Transverse colon (tissue), 4 donors: ENCODE measurements at regions not wholly inside any gene's neighbourhood (a gene's known extent, or its start where the extent isn't known, plus 50 kb on each side); places are given as distances from the start of the nearest gene placed in this dataset.

Experiments
- DNase-seq: peaks from one replicate; pipeline ENCODE4 v3.0.0-alpha.2; 2019
- H3K27ac ChIP-seq, 4 donors: fragments of 200-600 bp; sonication (generic); 2 replicates each; pipeline ENCODE4 v1.5.1; 2016 to 2018; ENCODE audit warnings: inconsistent platforms in 4 of 4
- H3K27me3 ChIP-seq: fragments of 200-600 bp; sonication (generic); 2 replicates; pipeline ENCODE4 v1.5.1; 2017; ENCODE audit warnings: inconsistent platforms
- H3K36me3 ChIP-seq, 4 donors: fragments of 200-600 bp; sonication (generic); 2 replicates each; pipeline ENCODE4 v1.5.1; 2017 to 2019; ENCODE audit warnings: inconsistent platforms in 4 of 4
- H3K4me1 ChIP-seq, 4 donors: fragments of 200-600 bp; sonication (generic); 2 replicates each; pipeline ENCODE4 v1.5.1; 2017 to 2020; ENCODE audit warnings: inconsistent platforms in 4 of 4
- H3K4me3 ChIP-seq, 4 donors: fragments of 200-600 bp; sonication (generic); 1 replicate in 1 of 4; 2 replicates in 3 of 4; pipeline versions ENCODE4 v1.5.1 to v1.6.1; 2017 to 2019; ENCODE audit warnings: inconsistent platforms in 4 of 4
- H3K9me3 ChIP-seq, 2 donors: fragments of 200-600 bp; sonication (generic); 2 replicates each; pipeline ENCODE4 v1.5.1; 2017 to 2019; ENCODE audit warnings: inconsistent platforms in 2 of 2
- EP300 ChIP-seq: sonication (generic); formaldehyde crosslinking; IDR thresholded peaks from one replicate; pipeline ENCODE4 v1.6.1; 2017; ENCODE audit warnings: antibody characterized with exemption, low read depth
- POLR2A ChIP-seq: fragments of 450-650 bp; IDR thresholded peaks from one replicate; pipeline ENCODE4 v1.6.1; 2016; ENCODE audit warnings: antibody characterized with exemption, mild to moderate bottlenecking, moderate library complexity
- POLR2AphosphoS5 ChIP-seq, 3 donors: sonication (generic); formaldehyde crosslinking; IDR thresholded peaks; one replicate each; pipeline ENCODE4 v1.6.1; 2016; ENCODE audit warnings: antibody characterized with exemption in 3 of 3
- WGBS, 2 donors: methylation state at CpG; one replicate each; pipeline ENCODE4 v1.1.5; 2018; ENCODE audit warnings: low coverage in 1 of 2; 5-methylcytosine and 5-hydroxymethylcytosine counted together
- in situ Hi-C, 4 donors: fragments of 200-750 bp; cut with MboI; loops; one replicate each; pipeline versions ENCODE4 v1.15.0 to v1.15.1; 2017; ENCODE audit warnings: low sequenced_read_pairs in 3 of 4, low pct_ligation_motif_present in 1 of 4, low pct_unique_long_range_greater_than_20kb in 1 of 4
- intact Hi-C: fragments of 100-400 bp; cut with DNase I; formaldehyde crosslinking; loops from one replicate; pipeline ENCODE4 v1.15.1; 2023; ENCODE audit warnings: low total_unique reads
- TF ChIP-seq, protein P1 (sequence below), 5 experiments: fragments of 200-600 bp in 3 of 5; fragments of 450-650 bp in 2 of 5; sonication (generic) in 3 of 5; IDR thresholded peaks; 1 replicate in 2 of 5; 2 replicates in 3 of 5; pipeline ENCODE4 v1.5.1; 2016 to 2017; ENCODE audit warnings: antibody characterized with exemption in 5 of 5, inconsistent platforms in 3 of 5, mild to moderate bottlenecking in 2 of 5, moderate library complexity in 1 of 5

DNA sequence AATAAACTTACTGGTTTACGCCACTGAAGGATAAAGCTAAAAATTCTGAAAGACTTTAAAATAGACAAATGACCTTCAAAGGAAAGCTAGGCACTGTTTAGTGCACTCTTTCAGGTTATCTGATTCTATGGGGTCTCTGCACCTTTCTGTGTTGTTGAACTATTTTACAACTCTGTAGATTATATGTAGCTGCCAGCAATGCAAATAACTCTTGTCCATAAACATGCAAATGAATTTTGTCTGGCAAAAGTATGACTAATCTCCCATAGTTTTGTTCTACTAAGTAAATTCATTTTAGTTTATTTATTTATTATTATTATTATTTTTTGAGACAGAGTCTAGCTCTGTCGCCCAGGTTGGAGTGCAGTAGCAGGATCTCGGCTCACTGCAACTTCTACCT lies 266.3 kb upstream of the CCDC196 start:
- no peaks in the 10 kb centered on the region for H3K4me1 ChIP-seq
- TF ChIP-seq, protein P1, sequence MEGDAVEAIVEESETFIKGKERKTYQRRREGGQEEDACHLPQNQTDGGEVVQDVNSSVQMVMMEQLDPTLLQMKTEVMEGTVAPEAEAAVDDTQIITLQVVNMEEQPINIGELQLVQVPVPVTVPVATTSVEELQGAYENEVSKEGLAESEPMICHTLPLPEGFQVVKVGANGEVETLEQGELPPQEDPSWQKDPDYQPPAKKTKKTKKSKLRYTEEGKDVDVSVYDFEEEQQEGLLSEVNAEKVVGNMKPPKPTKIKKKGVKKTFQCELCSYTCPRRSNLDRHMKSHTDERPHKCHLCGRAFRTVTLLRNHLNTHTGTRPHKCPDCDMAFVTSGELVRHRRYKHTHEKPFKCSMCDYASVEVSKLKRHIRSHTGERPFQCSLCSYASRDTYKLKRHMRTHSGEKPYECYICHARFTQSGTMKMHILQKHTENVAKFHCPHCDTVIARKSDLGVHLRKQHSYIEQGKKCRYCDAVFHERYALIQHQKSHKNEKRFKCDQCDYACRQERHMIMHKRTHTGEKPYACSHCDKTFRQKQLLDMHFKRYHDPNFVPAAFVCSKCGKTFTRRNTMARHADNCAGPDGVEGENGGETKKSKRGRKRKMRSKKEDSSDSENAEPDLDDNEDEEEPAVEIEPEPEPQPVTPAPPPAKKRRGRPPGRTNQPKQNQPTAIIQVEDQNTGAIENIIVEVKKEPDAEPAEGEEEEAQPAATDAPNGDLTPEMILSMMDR (IDR thresholded peaks at IDR 0.05), result no peak
- TF ChIP-seq POLR2A, result no peak
- H3K9me3 ChIP-seq, result peaks cover 0 to 3% of the 10 kb centered on the region in 2 donors
- no peaks in the 10 kb centered on the region for H3K36me3 ChIP-seq
- no peak for DNase-seq
- intact Hi-C loops, result no loop called here
- no peaks in the 10 kb centered on the region for H3K27me3 ChIP-seq
- whole genome bisulfite sequencing, 2 donors, result 79 to 96% methylated on average over 3 of the region's 3 CpGs
- in situ Hi-C loops, result no loop called here
- H3K4me3 ChIP-seq, result no peak overlapping the region
- no peak overlapping the region for H3K27ac ChIP-seq

DNA sequence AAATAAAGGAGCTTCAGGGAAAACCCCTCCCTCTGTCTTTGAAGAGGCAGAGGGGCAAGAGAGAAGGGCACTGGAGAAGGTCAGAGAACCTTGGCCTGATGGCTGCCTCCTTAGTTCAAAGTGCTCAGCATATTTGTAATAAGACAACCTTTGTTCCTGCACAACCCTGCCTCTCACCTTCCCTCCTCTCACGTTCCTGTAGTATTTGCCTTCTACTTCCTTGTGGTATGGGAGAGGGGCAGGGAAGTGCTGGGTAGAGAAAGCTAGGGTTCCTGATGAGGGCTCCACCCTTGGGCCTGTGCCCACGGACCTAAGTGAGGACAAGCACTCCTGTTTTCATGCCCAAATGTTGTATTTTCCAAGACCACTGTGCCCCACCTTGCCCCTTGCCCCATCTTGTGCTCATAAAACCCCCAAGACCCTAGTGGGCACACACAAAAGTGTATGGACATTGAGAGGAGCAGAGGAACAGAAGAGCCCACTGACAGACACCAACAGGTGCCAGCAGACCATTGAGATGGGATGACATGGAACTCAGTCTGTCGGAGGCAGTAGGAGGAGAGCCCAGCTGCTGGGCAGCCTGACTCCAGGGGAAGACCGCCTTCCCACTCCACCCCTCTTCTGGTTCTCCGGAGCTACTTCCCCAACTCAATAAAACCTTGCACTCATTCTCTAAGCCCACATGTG lies 261.5 kb upstream of the CCDC196 start:
- intact Hi-C loops (no loop called here), in situ Hi-C loops (no loop called here)
- TF ChIP-seq EP300 (no peak), POLR2A (no peak), POLR2AphosphoS5 (IDR thresholded peaks at IDR 0.05) (no peak)
- TF ChIP-seq, protein P1 (IDR thresholded peaks at IDR 0.05), result no peak
- no peak for DNase-seq
- H3K27me3 ChIP-seq, result no peaks in the 10 kb centered on the region
- 76 to 100% methylated on average over 1 to 5 of the region's 5 CpGs for WGBS, 2 donors
- H3K4me1 ChIP-seq, result no peaks in the 10 kb centered on the region
- no peak overlapping the region for H3K27ac ChIP-seq
- H3K4me3 ChIP-seq, result no peak overlapping the region
- H3K9me3 ChIP-seq, result no peaks in the 10 kb centered on the region
- H3K36me3 ChIP-seq, result no peaks in the 10 kb centered on the region

DNA sequence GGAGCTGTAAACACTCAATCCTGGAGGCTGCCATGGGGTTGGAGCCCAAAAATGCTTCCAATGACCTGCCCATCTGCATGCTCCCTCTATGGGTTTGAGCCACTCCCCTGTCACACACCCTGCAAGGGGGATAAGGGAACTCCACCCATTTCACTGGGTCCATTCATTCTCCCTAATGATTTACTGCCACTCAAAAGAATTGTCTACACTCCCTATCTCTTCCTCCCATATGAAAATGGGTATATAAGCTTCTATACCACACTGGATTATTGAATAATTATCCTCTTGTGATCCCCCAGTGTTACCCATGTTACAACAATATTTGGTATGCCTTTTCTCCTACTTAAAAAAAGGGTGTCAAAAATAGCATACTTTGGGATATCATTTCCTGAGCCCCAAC lies 260.8 kb upstream of the CCDC196 start:
- no peaks in the 10 kb centered on the region for H3K36me3 ChIP-seq
- in situ Hi-C loops, result no loop called here
- DNase-seq, result no peak
- no peaks in the 10 kb centered on the region for H3K4me1 ChIP-seq
- no peaks in the 10 kb centered on the region for H3K27me3 ChIP-seq
- H3K27ac ChIP-seq, result no peak overlapping the region
- H3K9me3 ChIP-seq, result no peaks in the 10 kb centered on the region
- intact Hi-C loops, result no loop called here
- TF ChIP-seq EP300, result no peak
- TF ChIP-seq POLR2AphosphoS5 (IDR thresholded peaks at IDR 0.05), result no peak
- TF ChIP-seq POLR2A, result no peak
- TF ChIP-seq, protein P1 (IDR thresholded peaks at IDR 0.05), result no peak
- H3K4me3 ChIP-seq, result no peak overlapping the region

DNA sequence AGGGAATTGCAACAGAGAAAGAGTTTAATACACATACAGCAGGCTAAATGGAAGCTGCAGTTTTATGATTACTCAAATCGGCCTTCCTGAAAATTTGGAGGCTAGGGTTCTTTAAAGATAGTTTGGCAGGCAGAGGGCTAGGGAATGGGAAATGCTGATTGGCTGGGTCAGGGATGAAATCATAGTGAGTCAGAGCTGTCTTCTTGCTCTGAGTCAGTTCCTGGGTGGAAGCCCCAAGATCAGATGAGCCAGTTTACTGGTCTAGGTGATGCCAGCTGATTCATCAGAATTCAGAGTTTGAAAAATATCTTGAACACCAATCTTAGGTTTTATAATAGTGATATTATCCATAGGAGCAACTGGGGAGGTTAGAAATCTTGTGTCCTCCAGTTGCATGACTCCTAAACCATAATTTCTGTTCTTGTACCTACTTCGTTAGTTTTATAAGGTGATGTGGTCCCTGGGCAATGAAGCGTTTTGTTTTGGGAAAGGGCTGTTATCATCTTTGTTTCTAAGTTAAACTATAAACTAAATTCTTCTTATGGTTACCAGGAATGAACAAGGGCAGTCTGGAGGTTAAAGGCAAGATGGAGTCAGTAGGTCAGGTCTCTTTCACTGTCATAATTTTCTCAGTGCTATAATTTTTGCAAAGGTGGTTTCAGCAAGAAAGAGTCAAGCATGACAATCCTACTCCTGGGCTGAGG lies 257.8 kb upstream of the CCDC196 start:
- in situ Hi-C loops, result no loop called here
- no peaks in the 10 kb centered on the region for H3K9me3 ChIP-seq
- no peak for DNase-seq
- no peaks in the 10 kb centered on the region for H3K36me3 ChIP-seq
- H3K27me3 ChIP-seq, result no peaks in the 10 kb centered on the region
- no peak overlapping the region for H3K4me3 ChIP-seq
- H3K27ac ChIP-seq, result no peak overlapping the region
- intact Hi-C loops, result no loop called here
- TF ChIP-seq POLR2A (no peak), EP300 (no peak), POLR2AphosphoS5 (IDR thresholded peaks at IDR 0.05) (no peak)
- TF ChIP-seq, protein P1 (IDR thresholded peaks at IDR 0.05), result no peak
- no peaks in the 10 kb centered on the region for H3K4me1 ChIP-seq
- WGBS, 2 donors, result 82 to 84% methylated on average over 3 of the region's 3 CpGs
